Heart left ventricle (tissue), 16 donors: ENCODE measurements at regions not wholly inside any gene's neighbourhood (a gene's known extent, or its start where the extent isn't known, plus 50 kb on each side); places are given as distances from the start of the nearest gene placed in this dataset.

Source experiments
- ATAC-seq, 4 donors: fragments of 200-7000 bp; cut with Tn5 transposase; one replicate each; pipeline ENCODE4 v1.9.1; 2020 to 2022; ENCODE audit warnings: moderate library complexity in 4 of 4, mild to moderate bottlenecking in 3 of 4, moderate number of reproducible peaks in 1 of 4
- DNase-seq, 5 donors: peaks; one replicate each; pipeline ENCODE4 v3.0.0-alpha.2; 2020
- H3K27ac ChIP-seq, 12 donors: fragments of 200-600 bp; sonication (generic) in 4 of 12; one replicate each; pipeline versions ENCODE4 v1.5.0 to v1.8.0; 2016 to 2022; ENCODE audit warnings: mild to moderate bottlenecking in 2 of 12
- H3K27me3 ChIP-seq, 9 donors: fragments of 200-600 bp; sonication (generic) in 2 of 9; one replicate each; pipeline versions ENCODE4 v1.5.1 to v1.8.0; 2016 to 2022; ENCODE audit warnings: mild to moderate bottlenecking in 3 of 9
- H3K36me3 ChIP-seq, 9 donors: fragments of 200-600 bp; sonication (generic) in 2 of 9; one replicate each; pipeline versions ENCODE4 v1.5.0 to v1.8.0; 2018 to 2022; ENCODE audit warnings: mild to moderate bottlenecking in 2 of 9
- H3K4me1 ChIP-seq, 12 donors: fragments of 200-600 bp; sonication (generic) in 4 of 12; one replicate each; pipeline versions ENCODE4 v1.5.0 to v1.8.0; 2016 to 2022; ENCODE audit warnings: mild to moderate bottlenecking in 3 of 12
- H3K4me3 ChIP-seq, 12 donors: fragments of 200-600 bp; sonication (generic) in 4 of 12; one replicate each; pipeline versions ENCODE4 v1.5.0 to v1.8.0; 2017 to 2022; ENCODE audit warnings: mild to moderate bottlenecking in 9 of 12, moderate library complexity in 4 of 12
- H3K9me3 ChIP-seq, 12 donors: fragments of 200-600 bp; sonication (generic) in 4 of 12; one replicate each; pipeline versions ENCODE4 v1.5.0 to v1.8.0; 2016 to 2022; ENCODE audit warnings: mild to moderate bottlenecking in 1 of 12
- POLR2A ChIP-seq, 2 donors: fragments of 450-650 bp; IDR thresholded peaks; one replicate each; pipeline ENCODE4 v1.6.1; 2017; ENCODE audit warnings: antibody characterized with exemption in 2 of 2, mild to moderate bottlenecking in 2 of 2, moderate library complexity in 2 of 2
- WGBS, 4 donors: extraction: QIAGEN DNeasy Blood & Tissue Kit in 2 of 4; methylation state at CpG; one replicate each; pipeline versions ENCODE4 v1.1.5 to v1.1.7; 2013 to 2018; 5-methylcytosine and 5-hydroxymethylcytosine counted together
- intact Hi-C, 10 donors: fragments of 100-400 bp; cut with DNase I; formaldehyde crosslinking; loops; one replicate each; pipeline versions ENCODE4 v1.11.1 to v1.14.2; 2022
- TF ChIP-seq, protein P1 (sequence below), 12 donors: fragments of 200-600 bp; sonication (generic) in 4 of 12; IDR thresholded peaks; one replicate each; pipeline versions ENCODE4 v1.5.0 to v1.8.0; 2018 to 2022; ENCODE audit warnings: antibody characterized with exemption in 12 of 12, mild to moderate bottlenecking in 5 of 12
- donor health status: ischemic (EF 13 %, LVEDD 7.1; RV severe dilation, severe dysfunction).
- donor health status: healthy with polysubstance abuse.
- donor health status: DM: no; HTN: yes; CAD: no.
- donor health status: DM: no; HTN: no; CAD: no.
- donor health status: ischemic (EF 25% LVEDD 6.9; RV normal size, moderate dysfunction).
- donor health status: ischemic (EF 25% LVEDD 5.7; RV mildly dilated, moderate dysfunction).
- donor health status: healthy.
- donor health status: DM: yes; HTN: yes; CAD: no.
- donor health status: ischemic (EF 35%, LVEDD 5.7; RV mildly dilated, moderate dysfunction).
- donor health status: nonischemic (EF 11% LVEDD 7.7; RV severe dilation, severe dysfunction).
- donor health status: DM: yes; HTN: yes; CAD: no.
- donor health status: PGD.
- donor health status: ischemic (EF 29% LVEDD 5.4; RV normal size, mild dysfunction).
- donor health status: nonischemic (EF 23%, LVEDD 6.1; RV moderate dilation, normal function).

DNA sequence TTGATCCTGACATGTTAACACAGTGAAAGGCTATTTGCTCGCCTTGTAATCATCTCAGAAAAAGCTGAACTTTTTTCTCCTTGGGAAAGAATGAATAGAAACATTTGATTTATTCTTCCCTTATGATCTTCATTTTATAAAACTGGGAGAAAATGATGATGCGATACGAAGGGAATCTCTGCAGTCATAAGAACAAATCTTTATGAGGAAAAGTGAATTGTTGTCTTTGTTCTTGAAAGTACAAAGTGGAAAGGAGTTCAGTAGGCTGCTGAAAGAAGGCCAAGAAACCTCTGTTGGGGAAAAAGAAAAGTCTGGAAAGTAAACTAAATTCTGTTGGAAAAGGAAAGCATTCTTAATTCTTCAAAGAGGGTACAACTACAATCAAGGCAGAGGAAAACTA, 248.8 kb downstream of the NSUN3 start:
- intact Hi-C loops = no loop called here
- TF ChIP-seq, protein P1, sequence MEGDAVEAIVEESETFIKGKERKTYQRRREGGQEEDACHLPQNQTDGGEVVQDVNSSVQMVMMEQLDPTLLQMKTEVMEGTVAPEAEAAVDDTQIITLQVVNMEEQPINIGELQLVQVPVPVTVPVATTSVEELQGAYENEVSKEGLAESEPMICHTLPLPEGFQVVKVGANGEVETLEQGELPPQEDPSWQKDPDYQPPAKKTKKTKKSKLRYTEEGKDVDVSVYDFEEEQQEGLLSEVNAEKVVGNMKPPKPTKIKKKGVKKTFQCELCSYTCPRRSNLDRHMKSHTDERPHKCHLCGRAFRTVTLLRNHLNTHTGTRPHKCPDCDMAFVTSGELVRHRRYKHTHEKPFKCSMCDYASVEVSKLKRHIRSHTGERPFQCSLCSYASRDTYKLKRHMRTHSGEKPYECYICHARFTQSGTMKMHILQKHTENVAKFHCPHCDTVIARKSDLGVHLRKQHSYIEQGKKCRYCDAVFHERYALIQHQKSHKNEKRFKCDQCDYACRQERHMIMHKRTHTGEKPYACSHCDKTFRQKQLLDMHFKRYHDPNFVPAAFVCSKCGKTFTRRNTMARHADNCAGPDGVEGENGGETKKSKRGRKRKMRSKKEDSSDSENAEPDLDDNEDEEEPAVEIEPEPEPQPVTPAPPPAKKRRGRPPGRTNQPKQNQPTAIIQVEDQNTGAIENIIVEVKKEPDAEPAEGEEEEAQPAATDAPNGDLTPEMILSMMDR (IDR thresholded peaks at IDR 0.05) = no peak
- no peak for TF ChIP-seq POLR2A (IDR thresholded peaks at IDR 0.05)
- DNase-seq = no peak
- Histone ChIP-seq H3K36me3 (no peaks in the 10 kb centered on the region), H3K9me3 (no peaks in the 10 kb centered on the region), H3K27me3 (no peaks in the 10 kb centered on the region), H3K4me3 (no peak overlapping the region), H3K27ac (no peak overlapping the region), H3K4me1 (no peaks in the 10 kb centered on the region)
- ATAC-seq = no peak
- WGBS, 4 donors = 82 to 86% (median 84%) methylated on average over 3 of the region's 3 CpGs

DNA sequence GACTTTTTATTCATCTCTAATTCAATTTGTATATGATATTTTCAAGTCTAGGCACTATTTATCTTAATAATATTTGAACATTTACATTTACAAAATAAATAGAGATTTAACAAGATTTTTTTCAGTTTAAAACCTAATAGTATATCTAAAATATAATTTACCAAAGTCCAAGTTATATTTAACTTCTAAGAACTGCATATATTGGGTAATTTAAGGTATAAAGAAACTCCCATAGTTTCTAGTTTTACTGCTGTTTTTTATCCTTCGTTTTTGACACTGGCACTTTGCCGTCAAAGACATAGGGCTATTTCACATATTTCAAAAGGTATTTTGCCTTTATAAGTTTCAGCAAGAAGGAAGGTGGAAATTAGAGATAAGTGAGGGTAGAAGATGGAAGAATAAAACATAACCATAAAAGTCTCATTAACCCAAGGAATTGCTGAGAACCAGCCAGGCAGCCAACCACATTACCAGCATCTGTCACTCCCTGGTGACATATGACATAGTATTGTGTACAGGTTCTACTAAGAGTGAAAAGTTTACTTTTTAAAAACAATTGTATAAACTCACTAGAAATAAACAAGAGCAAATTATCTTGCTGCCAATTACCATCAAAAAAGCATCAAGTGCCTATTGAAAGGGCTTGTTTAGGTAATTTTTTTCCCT, 251.5 kb downstream of the NSUN3 start:
- Histone ChIP-seq H3K27me3 (no peaks in the 10 kb centered on the region), H3K27ac (no peak overlapping the region), H3K36me3 (no peaks in the 10 kb centered on the region), H3K9me3 (no peaks in the 10 kb centered on the region), H3K4me1 (no peaks in the 10 kb centered on the region), H3K4me3 (no peak overlapping the region)
- no peak for DNase-seq
- intact Hi-C loops = loop anchor here in 1 of 10 donors (2.0 kb wide), 1 partner anchor 42 kb away; no protein-coding TSS in a partner anchor
- TF ChIP-seq, protein P1 (IDR thresholded peaks at IDR 0.05) = no peak
- TF ChIP-seq POLR2A (IDR thresholded peaks at IDR 0.05) = no peak
- no peak for ATAC-seq
- 82 to 91% (median 90%) methylated on average over 2 of the region's 2 CpGs for WGBS, 4 donors

DNA sequence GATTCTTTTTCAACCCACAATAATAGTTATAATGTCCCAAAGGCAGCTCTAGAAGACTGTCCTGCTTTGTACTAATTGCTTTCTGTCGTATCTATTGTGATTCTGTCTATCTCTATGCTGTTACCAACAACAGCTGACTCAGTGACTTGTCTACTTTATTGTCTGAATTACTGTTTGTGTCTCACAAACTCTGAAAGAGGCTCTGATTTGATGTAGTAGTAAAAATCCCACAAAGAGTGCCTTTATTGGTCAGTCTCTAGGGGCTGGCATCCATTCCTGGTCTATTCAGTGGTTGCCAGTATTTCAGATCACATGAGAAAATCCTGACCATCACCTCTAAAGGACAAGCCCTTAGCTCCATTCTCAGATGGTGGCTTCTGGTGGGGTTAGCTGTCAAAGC, 254.2 kb downstream of the NSUN3 start:
- ATAC-seq (no peak), DNase-seq (no peak)
- H3K27ac ChIP-seq = no peak overlapping the region
- 64 to 77% (median 68%) methylated on average over 1 of the region's 1 CpG for WGBS, 4 donors
- no peaks in the 10 kb centered on the region for H3K36me3 ChIP-seq
- no peaks in the 10 kb centered on the region for H3K4me1 ChIP-seq
- no peaks in the 10 kb centered on the region for H3K9me3 ChIP-seq
- TF ChIP-seq POLR2A (IDR thresholded peaks at IDR 0.05) = no peak
- TF ChIP-seq, protein P1 (IDR thresholded peaks at IDR 0.05) = no peak
- no peak overlapping the region for H3K4me3 ChIP-seq
- no peaks in the 10 kb centered on the region for H3K27me3 ChIP-seq
- intact Hi-C loops = no loop called here

DNA sequence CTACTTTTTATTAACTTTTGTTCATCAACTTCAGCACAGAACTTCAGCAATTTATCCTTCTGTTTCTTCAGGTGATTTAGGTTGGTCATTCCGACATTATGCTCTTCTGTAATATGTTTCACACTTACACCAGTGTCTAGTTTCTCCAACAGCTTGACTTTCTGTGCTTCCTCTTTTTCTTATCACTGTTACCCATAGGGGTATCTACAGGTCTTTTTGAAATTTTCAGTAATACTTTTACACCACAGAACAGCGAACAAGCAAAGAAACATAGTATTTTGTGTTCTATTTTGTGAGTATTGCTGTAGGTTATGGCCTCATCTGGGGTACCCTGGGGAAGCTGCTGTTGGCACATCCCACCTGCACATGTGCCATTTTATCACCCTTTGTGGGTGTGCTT, 260.7 kb downstream of the NSUN3 start:
- no peaks in the 10 kb centered on the region for H3K9me3 ChIP-seq
- WGBS, 4 donors = 75 to 87% (median 79%) methylated on average over 2 of the region's 2 CpGs
- no peak for DNase-seq
- no peak overlapping the region for H3K27ac ChIP-seq
- TF ChIP-seq POLR2A (IDR thresholded peaks at IDR 0.05) = no peak
- TF ChIP-seq, protein P1 (IDR thresholded peaks at IDR 0.05) = no peak
- H3K36me3 ChIP-seq = no peaks in the 10 kb centered on the region
- H3K27me3 ChIP-seq = no peaks in the 10 kb centered on the region
- H3K4me3 ChIP-seq = no peak overlapping the region
- no peaks in the 10 kb centered on the region for H3K4me1 ChIP-seq
- ATAC-seq = no peak
- intact Hi-C loops = no loop called here
